Vagina (tissue), 2 donors: ENCODE measurements at regions not wholly inside any gene's neighbourhood (a gene's known extent, or its start where the extent isn't known, plus 50 kb on each side); places are given as distances from the start of the nearest gene placed in this dataset.

ENCODE experiments used
- CTCF ChIP-seq, 3 experiments: fragments of 450-650 bp in 2 of 3; fragments of 200-600 bp in 1 of 3; sonication (generic) in 1 of 3; IDR thresholded peaks; one replicate each; pipeline ENCODE4 v1.5.1; 2017 to 2019; ENCODE audit warnings: antibody characterized with exemption in 3 of 3, mild to moderate bottlenecking in 2 of 3, moderate library complexity in 2 of 3
- POLR2A ChIP-seq, 2 donors: fragments of 450-650 bp; IDR thresholded peaks; one replicate each; pipeline ENCODE4 v1.6.1; 2017; ENCODE audit warnings: antibody characterized with exemption in 2 of 2, mild to moderate bottlenecking in 2 of 2, moderate library complexity in 2 of 2
- POLR2AphosphoS5 ChIP-seq, 2 donors: sonication (generic); formaldehyde crosslinking; IDR thresholded peaks; one replicate each; pipeline ENCODE4 v1.9.0; 2017; ENCODE audit warnings: antibody characterized with exemption in 2 of 2, mild to moderate bottlenecking in 2 of 2, low read depth in 1 of 2; ENCODE audit not compliant: insufficient read depth in 1 of 2

- TF ChIP-seq CTCF (IDR thresholded peaks at IDR 0.05) = no peak
- TF ChIP-seq POLR2A (IDR thresholded peaks at IDR 0.05) = no peak
- TF ChIP-seq POLR2AphosphoS5 (IDR thresholded peaks at IDR 0.05; ENCODE audit: insufficient read depth in 1 of 2, low read depth in 1 of 2) = no peak
Observed at GRCh38 chr1:181160998-181161870, 72.7 kb downstream of the IER5 start.
